OCI-LY7 (cell line): ENCODE measurements at regions not wholly inside any gene's neighbourhood (a gene's known extent, or its start where the extent isn't known, plus 50 kb on each side); places are given as distances from the start of the nearest gene placed in this dataset.

Experiments used
- BruUV-seq: library from RNA; stranded (reverse); fragments of 400-500 nt; replicated peaks from 2 replicates; lab custom pipeline; 2021; lab: Mats Ljungman, UMichigan
- CTCF ChIA-PET: fragments of 300-600 bp; sonication (Branson Sonifier 250); formaldehyde crosslinking; loops from one replicate; lab custom pipeline; 2022; ENCODE audit warnings: antibody characterized with exemption; ENCODE audit not compliant: unreplicated experiment; lab: Charles Lee
- POLR2A ChIA-PET: fragments of 300-600 bp; sonication (Branson Sonifier 250); formaldehyde crosslinking; loops from one replicate; lab custom pipeline; 2022; ENCODE audit warnings: antibody characterized with exemption; lab: Charles Lee
- DNase-seq: peaks from one replicate; pipeline ENCODE4 v3.0.0-alpha.2; 2015; ENCODE audit warnings: low spot score
- H2AFZ ChIP-seq: fragments of 200-600 bp; sonication (generic), shearing (Covaris generic); 2 replicates; pipeline ENCODE4 v1.6.1; 2014; ENCODE audit warnings: mild to moderate bottlenecking, antibody characterized with exemption, low read length, moderate library complexity
- H3K27ac ChIP-seq: fragments of 200-600 bp; sonication (generic); 2 replicates; pipeline ENCODE4 v1.5.1; 2014; ENCODE audit warnings: mixed run types, low read depth, mild to moderate bottlenecking, moderate library complexity, low read length, inconsistent platforms; ENCODE audit not compliant: poor library complexity, severe bottlenecking
- H3K36me3 ChIP-seq: fragments of 200-600 bp; sonication (generic); 2 replicates; pipeline ENCODE4 v1.6.1; 2014; ENCODE audit warnings: mild to moderate bottlenecking, antibody characterized with exemption, low read length, moderate library complexity, mixed read lengths; ENCODE audit not compliant: insufficient read depth
- H3K4me1 ChIP-seq: fragments of 200-600 bp; sonication (generic); 2 replicates; pipeline ENCODE4 v1.5.1; 2014; ENCODE audit warnings: mild to moderate bottlenecking, low read length; ENCODE audit not compliant: insufficient read depth, poor library complexity, severe bottlenecking
- H3K4me2 ChIP-seq: fragments of 200-600 bp; sonication (generic); 2 replicates; pipeline ENCODE4 v1.6.1; 2014; ENCODE audit warnings: mild to moderate bottlenecking, low read length
- H3K4me3 ChIP-seq: fragments of 200-600 bp; sonication (generic); 2 replicates; pipeline ENCODE4 v1.5.1; 2014; ENCODE audit warnings: mild to moderate bottlenecking, low read depth, low read length; ENCODE audit not compliant: poor library complexity, severe bottlenecking
- H3K79me2 ChIP-seq: fragments of 200-600 bp; sonication (generic); 2 replicates; pipeline ENCODE4 v1.6.1; 2016; ENCODE audit warnings: low read depth, mild to moderate bottlenecking, low read length, moderate library complexity, mixed read lengths; ENCODE audit not compliant: insufficient read depth
- H3K9me2 ChIP-seq: fragments of 200-600 bp; sonication (generic); 2 replicates; pipeline ENCODE4 v1.6.1; 2016; ENCODE audit warnings: mild to moderate bottlenecking, low read length, mixed read lengths; ENCODE audit not compliant: insufficient read depth
- H3K9me3 ChIP-seq: fragments of 200-600 bp; sonication (generic); 2 replicates; pipeline ENCODE4 v1.6.1; 2014; ENCODE audit warnings: mild to moderate bottlenecking, mixed run types, low read length, mixed read lengths
- H4K20me1 ChIP-seq: fragments of 200-600 bp; sonication (generic); 2 replicates; pipeline ENCODE4 v1.6.1; 2014; ENCODE audit warnings: mild to moderate bottlenecking, antibody characterized with exemption, low read length, moderate library complexity, mixed read lengths; ENCODE audit not compliant: insufficient read depth
- EZH2phosphoT487 ChIP-seq: fragments of 200-600 bp; sonication (generic); IDR thresholded peaks from 2 replicates; pipeline ENCODE4 v1.6.1; 2018; ENCODE audit warnings: low read depth, borderline replicate concordance, mild to moderate bottlenecking, mixed run types, antibody characterized with exemption, low read length, moderate library complexity, mixed read lengths
- intact Hi-C: fragments of 100-400 bp; cut with micrococcal nuclease; formaldehyde crosslinking; loops from one replicate; pipeline ENCODE4 v1.10.0; 2022; ENCODE audit not compliant: unreplicated experiment
- TF ChIP-seq, protein P1 (sequence below): fragments of 200-600 bp; sonication (generic); conservative IDR thresholded peaks from 2 replicates; pipeline ENCODE4 v1.5.1; 2014; ENCODE audit warnings: mild to moderate bottlenecking, antibody characterized with exemption, low read length, moderate library complexity, mixed read lengths

- no peaks in the 10 kb centered on the region for H3K9me3 ChIP-seq
- no peaks in the 10 kb centered on the region for H4K20me1 ChIP-seq
- no peaks in the 10 kb centered on the region for H3K36me3 ChIP-seq
- no peak for TF ChIP-seq EZH2phosphoT487
- TF ChIP-seq, protein P1, sequence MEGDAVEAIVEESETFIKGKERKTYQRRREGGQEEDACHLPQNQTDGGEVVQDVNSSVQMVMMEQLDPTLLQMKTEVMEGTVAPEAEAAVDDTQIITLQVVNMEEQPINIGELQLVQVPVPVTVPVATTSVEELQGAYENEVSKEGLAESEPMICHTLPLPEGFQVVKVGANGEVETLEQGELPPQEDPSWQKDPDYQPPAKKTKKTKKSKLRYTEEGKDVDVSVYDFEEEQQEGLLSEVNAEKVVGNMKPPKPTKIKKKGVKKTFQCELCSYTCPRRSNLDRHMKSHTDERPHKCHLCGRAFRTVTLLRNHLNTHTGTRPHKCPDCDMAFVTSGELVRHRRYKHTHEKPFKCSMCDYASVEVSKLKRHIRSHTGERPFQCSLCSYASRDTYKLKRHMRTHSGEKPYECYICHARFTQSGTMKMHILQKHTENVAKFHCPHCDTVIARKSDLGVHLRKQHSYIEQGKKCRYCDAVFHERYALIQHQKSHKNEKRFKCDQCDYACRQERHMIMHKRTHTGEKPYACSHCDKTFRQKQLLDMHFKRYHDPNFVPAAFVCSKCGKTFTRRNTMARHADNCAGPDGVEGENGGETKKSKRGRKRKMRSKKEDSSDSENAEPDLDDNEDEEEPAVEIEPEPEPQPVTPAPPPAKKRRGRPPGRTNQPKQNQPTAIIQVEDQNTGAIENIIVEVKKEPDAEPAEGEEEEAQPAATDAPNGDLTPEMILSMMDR, result no peak
- no peak overlapping the region for H3K4me3 ChIP-seq
- H2AFZ ChIP-seq, result no peak overlapping the region
- ChIA-PET CTCF (no interaction called here), POLR2A (interaction anchor here (1.0 kb wide), 1 partner anchor 11 kb away, joined by 4 read pairs; no protein-coding TSS in a partner anchor)
- intact Hi-C loops, result no loop called here
- no peak overlapping the region for H3K27ac ChIP-seq
- no peaks in the 10 kb centered on the region for H3K79me2 ChIP-seq
- DNase-seq, result no peak
- no TSS peak for BruUV-seq
- H3K4me1 ChIP-seq, result no peaks in the 10 kb centered on the region
- H3K9me2 ChIP-seq, result no peaks in the 10 kb centered on the region
- H3K4me2 ChIP-seq, result no peak overlapping the region
Observed at GRCh38 chr2:5988120-5988519, 295.9 kb downstream of the SOX11 start.

DNA sequence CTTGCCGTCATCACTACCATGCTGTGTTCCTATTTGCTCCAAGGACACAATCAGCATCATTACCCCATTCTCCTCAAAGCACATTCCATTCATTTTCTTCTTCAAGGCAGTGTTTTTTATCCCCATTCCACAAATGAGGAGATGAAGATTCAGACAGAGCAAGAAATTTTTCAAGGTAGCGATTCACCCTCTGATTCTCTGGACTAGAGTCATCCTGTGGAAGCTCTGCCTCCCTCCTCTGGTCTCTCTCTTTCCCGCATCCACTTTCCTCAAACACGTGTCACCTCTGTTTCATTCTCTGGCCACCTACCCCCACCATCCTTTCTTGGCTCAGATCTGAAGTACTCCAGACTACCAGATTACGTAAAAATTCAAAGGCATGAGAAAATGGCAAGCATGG, 297.9 kb downstream of the SOX11 start:
- H3K9me3 ChIP-seq, result no peaks in the 10 kb centered on the region
- CTCF ChIA-PET, result no interaction called here
- no TSS peak for BruUV-seq
- no peaks in the 10 kb centered on the region for H3K79me2 ChIP-seq
- no peaks in the 10 kb centered on the region for H3K9me2 ChIP-seq
- H3K36me3 ChIP-seq, result no peaks in the 10 kb centered on the region
- H4K20me1 ChIP-seq, result no peaks in the 10 kb centered on the region
- TF ChIP-seq, protein P1, result no peak
- no peak for DNase-seq
- H3K27ac ChIP-seq, result no peak overlapping the region
- intact Hi-C loops, result no loop called here
- no peak overlapping the region for H3K4me3 ChIP-seq
- no peak overlapping the region for H2AFZ ChIP-seq
- POLR2A ChIA-PET, result no interaction called here
- H3K4me1 ChIP-seq, result no peaks in the 10 kb centered on the region
- H3K4me2 ChIP-seq, result no peak overlapping the region

DNA sequence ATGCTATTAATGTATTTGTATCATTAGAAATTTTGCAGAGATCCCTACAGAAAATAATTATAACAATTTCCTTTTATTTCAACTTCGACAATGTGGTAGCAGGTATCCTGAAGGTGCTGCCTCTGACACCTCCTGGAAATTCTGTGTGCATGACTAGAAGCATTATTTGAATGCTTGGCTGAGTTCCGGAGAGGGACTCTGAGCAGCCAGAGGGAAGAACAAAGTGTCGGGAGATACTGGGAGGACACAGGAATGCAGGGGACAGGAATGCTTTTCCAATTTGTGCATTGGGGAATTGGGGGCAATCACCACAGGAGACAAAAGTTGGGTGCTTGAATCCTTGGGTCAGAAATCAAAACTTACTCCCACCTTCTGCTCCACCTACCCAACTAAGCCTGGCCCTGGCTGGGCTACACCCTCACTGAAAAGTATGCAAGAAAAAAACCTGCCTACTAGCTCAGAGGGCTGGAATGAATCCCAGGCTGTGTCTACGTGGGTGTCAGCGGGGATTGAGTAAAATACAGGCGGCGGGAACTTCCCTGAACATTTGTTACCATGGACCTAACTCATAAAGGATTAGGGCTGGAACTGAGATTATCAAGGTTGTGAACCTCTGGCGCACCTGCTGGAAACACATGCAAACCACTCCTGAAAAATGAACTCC, 299.3 kb downstream of the SOX11 start:
- H3K4me1 ChIP-seq, result no peaks in the 10 kb centered on the region
- H3K36me3 ChIP-seq, result no peaks in the 10 kb centered on the region
- TF ChIP-seq, protein P1, result no peak
- TF ChIP-seq EZH2phosphoT487, result no peak
- H3K27ac ChIP-seq, result no peak overlapping the region
- intact Hi-C loops, result no loop called here
- H3K9me3 ChIP-seq, result no peaks in the 10 kb centered on the region
- ChIA-PET POLR2A (no interaction called here), CTCF (no interaction called here)
- H3K4me3 ChIP-seq, result no peak overlapping the region
- no peaks in the 10 kb centered on the region for H3K79me2 ChIP-seq
- BruUV-seq, result no TSS peak
- H2AFZ ChIP-seq, result no peak overlapping the region
- H4K20me1 ChIP-seq, result no peaks in the 10 kb centered on the region
- DNase-seq, result no peak
- H3K9me2 ChIP-seq, result no peaks in the 10 kb centered on the region
- no peak overlapping the region for H3K4me2 ChIP-seq
